GM19035 (cell line): ENCODE measurements at regions not wholly inside any gene's neighbourhood (a gene's known extent, or its start where the extent isn't known, plus 50 kb on each side); places are given as distances from the start of the nearest gene placed in this dataset.

ENCODE experiments used
- ATAC-seq: cut with Tn5 transposase; IDR thresholded peaks from one replicate; pipeline ENCODE4 v1.9.1; 2021; ENCODE audit not compliant: unreplicated experiment

DNA sequence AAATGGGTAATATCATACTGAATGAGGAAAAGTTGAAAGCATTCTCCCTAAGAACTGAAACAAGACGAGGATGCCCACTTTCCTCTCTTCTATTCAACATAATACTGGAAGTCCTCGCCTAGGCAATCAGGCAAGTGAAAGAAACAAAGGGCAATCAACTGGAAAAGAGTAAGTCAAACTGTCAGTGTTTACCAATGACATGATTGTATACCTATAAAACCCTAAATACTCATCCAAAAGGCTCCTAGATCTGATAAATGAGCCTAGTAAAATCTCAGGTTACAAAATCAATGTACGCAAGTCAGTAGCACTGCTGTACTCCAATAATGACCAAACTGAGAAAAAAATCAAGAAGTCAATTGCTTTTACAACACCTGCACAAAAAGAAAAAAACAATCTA is 575.8 kb upstream of the PRMT6 start:
- no peak for ATAC-seq

DNA sequence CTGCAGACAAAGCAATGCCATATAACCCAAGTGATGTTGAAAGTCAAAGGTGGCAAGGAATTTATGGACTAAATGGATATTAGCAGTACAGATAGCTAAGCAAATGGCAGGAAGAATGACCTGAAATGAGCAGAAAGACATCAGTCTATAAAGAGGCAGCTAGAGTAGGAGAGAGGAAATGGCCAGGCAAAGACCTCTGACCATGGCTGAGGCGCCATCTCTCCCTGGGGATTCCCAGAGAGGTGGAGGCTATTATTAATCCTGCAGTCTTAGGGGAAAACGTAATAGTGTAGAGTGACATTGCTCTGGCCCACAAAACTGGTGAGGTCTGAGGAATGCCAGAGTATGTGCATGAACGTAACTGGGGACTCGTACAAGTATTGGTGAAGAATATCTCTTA is 563.6 kb upstream of the PRMT6 start:
- no peak for ATAC-seq

DNA sequence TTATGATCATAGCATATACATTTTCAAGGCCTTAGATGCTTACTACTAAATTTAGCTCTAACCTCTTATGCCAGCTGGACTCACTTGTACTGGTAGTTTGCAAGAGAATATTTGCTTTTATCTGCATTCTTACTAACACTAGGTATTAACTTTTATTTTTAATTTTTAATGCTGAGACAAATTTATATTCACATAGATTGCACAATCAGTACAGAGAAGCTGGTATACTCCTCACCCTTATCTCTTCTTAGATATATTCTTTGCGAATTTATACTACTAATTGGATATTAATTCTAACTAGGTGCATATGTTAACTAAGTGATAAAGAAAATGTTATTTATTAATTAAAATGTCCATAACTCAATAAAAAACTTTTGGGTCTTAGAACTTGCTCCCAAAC is 561.8 kb upstream of the PRMT6 start:
- no peak for ATAC-seq

DNA sequence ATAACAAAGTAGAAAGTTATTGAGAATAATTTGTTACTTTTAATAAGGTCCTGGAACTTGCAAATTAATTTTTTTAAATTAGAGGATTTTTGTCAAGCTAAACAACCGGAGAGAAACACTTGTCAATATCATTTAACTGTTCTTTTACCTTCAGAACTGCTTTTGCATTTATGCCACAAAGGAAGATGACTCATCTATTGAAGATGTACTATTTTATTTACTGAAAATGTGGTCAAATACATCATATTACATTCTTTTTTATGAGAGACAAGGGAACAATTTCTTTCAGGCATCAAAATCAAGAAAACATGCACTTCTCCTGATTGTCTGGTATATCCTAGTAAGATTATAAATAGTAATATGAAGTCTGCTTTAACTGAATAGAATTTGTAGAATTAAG is 558.2 kb upstream of the PRMT6 start:
- ATAC-seq, result no peak

DNA sequence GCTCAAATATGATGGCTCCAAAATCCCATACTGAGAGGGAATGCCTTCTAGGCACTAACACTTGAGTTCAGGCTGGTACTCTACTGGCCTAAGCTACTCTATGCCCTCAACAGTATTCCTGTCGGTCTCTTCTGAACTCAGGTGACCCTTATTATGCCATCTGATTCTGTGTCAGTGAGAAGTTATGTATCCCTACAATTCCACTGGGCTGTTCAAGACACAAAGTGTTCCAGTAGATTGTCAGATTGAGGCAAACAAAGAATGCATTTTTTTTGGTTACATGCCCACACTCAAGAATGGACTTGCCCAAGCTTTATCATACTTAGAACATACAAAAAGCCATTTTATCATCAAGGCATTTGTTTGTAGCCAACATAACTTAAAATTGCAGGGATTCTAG is 553.8 kb upstream of the PRMT6 start:
- ATAC-seq, result no peak

DNA sequence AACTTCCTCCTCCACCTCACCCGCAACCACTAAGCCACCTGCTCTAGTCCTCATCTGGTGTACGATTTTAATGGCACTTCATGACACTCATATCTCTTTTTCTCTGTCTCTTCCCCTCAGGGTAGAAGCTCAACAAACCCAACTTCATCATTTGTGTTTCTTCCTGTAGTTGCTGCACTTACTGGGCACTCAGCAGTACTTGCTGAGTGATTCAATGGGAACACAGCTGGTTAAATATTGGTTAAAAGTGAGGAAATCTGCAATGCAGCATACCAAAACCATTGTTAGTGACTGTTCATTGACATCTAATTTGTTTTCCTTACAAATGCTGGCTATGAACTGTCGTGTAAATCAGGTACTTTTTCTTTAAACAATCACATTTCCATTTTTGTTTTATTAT is 541.1 kb upstream of the PRMT6 start:
- no peak for ATAC-seq

DNA sequence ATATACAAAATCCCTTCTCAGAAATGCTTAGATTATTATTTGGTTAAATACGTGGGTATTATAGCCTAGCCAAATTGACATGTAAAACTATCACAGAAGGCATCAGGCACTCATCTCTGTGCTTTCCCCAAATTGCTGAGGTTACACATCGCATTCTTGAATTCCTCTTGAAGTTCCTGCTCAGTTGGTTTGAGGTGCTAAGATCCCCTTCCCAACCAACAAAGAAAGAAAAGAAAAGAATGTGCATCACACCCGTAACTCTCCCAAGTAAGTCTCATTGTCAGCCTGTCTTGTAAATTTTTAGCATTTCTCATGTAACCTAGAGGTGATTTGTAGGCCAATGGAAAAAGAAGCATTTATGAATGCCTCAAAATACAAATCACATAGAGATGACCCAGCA is 539.2 kb upstream of the PRMT6 start:
- no peak for ATAC-seq

DNA sequence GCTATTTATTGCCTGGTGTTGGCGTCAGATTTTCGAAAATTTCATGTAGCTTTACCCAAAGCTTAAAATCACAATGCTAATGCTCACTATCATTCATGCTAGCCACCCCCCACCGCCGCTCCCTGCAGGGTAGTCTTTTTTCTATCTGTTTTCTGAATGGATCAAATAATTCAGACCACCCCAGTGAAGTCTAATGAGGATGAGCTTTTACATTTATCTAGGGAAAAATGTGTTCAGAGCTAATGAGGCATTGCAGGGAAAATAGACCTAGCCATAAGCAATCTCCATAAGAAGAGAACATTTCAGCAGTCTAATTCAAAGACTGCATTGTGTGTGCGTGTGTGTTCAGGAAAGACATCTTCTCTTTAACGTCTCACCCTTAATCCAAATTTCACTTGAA is 533.0 kb upstream of the PRMT6 start:
- no peak for ATAC-seq

DNA sequence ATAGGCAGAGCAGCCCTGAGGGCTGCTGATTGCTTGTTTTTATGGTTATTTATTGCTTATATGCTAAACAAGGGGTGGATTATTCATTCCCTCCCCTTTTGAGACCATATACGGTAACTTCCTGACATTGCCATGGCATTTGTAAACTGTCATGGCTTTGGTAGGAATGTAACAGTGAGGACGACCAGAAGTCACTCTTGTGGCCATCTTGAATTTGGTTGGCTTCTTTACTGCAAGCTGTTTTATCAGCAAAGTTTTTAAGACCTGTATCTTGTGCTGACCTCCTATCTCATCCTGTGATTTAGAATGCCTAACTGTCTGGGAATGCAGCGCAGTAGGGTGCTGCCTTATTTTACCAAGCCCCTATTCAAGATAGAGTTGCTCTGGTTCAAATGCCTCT is 531.8 kb upstream of the PRMT6 start:
- ATAC-seq, result no peak

DNA sequence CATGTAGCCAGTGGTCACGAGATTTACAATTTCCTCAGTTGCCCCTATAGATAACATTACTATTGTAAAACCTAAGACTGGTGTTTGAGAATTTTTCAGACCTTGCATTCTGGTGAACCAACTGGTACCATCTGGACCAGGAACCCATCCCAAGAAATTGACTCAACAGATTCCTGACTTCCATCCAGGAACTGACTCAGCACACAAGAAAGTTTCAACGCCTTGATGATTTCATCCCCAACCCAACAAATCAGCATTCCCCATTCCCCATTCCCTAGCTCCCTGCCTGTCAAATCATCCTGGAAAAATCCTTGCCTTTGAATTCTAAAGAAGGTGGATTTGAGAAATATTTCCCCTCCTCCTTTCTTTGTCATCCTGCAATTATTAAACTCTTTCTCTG is 529.8 kb upstream of the PRMT6 start:
- ATAC-seq, result no peak

DNA sequence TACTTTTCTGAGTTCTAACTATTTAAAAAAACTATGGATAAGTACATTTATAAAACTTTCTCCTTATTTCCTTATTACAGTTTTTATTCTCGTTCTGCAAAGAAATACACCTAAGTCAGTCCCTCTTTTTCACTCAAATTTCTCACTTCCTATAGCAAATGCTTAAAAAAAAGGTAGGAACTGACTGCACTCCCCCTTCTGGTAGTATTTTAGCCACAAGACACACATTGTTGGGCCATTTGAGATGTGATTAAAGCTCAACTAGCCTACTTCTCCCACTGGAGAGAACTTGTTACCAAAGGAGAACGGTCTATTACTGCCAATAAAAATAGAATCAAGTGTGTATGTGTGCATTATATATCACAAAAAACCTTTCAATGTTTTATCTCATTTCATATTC is 521.9 kb upstream of the PRMT6 start:
- no peak for ATAC-seq

DNA sequence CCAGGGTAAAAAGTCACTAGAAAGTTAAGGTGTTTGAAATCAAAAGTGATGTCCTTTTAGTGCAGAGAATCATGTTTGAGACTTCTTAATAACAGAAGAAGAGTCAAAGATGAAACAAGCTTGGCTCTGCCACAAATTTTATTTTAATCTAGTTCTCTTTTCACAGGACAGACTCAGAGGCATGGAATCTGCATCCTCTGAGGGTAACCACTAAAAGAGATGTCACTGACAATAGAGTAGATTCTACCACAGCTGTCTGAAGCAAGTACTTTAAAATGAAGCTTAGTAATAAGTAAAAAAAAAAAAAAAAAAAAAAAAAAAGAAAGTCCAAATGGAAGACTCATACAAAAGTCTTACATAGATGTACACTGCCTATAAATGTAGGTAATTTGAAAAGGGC is 519.7 kb upstream of the PRMT6 start:
- no peak for ATAC-seq

DNA sequence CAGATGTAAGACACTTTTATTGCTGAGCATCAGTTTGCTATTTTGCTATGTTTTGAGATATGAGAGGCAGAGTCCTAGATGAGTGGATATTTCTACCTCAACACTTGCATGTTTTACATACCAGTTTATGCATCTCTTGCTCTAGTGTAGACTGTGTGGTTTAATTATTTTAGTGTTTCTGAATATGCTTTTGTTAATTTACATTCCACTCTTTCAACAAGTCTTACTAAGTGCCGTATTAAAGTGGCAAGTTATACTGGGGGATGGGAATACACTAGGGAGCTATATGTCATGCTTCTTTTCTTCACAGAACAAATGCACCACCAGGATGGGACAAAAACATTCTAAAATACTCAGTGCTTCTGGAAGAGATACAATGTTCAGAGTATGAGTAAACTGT is 507.7 kb upstream of the PRMT6 start:
- no peak for ATAC-seq

DNA sequence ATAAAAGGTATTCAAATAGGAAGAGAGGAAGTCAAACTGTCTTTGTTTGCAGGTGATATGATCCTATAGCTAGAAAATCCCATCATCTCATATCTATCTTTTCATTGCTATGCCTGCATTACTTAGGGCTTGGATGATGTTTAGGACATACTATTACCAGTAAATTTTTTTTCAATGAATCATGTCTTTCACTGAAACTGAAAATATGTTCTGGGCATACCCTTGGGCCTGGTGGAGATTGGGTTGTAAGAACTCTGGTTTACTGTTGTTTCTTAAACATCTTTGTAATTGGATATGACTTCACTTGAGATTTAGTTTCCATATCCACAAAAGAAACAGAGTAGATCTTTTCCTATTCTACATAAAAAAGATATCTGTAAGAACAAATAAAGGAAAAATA is 502.2 kb upstream of the PRMT6 start:
- ATAC-seq, result no peak

DNA sequence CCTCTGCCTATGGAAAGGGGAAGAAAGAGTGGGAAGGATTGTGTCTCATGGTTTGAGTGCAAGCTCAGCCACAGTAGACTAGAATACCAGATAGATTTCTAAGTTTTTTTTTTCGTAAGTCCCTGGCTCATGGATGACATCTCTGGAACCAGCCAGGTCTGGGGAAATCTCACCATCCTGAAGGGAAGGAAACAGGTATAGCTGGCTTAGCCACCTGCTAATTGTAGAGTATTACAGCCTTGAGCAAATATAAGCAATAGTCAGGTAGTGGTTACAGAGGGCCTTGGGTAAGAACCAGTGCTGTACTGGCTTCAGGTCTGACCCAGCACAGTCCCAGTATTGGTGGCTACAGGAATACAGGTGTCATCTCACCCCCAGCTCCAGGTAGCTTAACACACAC is 500.9 kb upstream of the PRMT6 start:
- ATAC-seq, result no peak

DNA sequence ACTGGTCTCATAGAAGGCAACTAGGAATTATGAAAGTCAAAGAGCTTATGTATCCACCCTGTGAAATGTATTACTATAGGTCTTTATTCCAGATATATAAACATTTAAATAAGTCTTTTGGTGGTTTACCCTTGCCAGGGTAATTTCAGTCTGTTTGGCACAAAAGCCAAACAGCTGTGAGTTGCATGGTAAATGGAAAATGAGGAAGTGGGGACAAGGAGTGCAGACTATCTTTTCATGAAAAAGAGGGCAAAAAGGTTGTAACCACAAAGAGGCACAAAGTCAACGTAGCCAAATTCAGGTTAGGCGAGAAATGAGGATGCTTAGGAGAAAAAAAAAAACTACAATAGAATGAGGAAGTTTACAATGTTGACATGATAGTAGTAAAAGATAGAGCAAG is 492.3 kb upstream of the PRMT6 start:
- no peak for ATAC-seq

DNA sequence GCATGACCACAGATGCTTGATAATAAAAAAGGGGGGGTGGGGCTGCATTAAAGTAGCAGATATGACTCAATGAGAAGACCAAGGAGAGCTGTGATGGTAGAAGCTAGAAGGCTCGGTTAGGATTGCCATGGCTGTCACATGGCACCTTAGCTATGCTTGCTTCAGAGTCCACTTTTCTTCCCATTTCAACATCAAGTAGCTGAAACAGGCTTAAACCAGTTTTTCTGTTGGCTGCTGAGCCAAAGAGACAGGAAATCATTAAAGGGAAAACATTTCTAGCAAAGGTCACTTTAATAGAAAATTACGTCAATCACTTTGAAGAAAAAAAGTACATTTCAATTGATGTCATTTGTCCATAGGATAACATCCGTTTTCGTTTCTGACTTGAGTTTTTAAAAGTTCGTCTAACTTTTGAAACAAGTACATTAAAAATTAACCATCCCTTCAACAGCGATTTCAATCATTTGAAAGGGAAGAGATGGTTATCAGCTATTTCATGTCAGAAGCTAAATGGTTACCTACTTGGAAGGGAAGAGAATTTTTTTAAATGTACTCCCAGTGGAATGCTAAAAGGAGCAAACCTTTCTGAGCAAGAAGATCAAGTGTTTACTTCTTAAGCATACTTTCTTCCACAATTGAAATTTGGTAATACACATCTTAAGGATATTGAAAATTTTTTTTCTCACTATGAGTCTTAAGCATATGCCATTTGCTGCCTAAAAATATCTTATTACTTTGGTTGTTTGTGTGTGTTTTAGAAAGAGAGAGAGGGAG is 488.1 kb upstream of the PRMT6 start:
- no peak for ATAC-seq

DNA sequence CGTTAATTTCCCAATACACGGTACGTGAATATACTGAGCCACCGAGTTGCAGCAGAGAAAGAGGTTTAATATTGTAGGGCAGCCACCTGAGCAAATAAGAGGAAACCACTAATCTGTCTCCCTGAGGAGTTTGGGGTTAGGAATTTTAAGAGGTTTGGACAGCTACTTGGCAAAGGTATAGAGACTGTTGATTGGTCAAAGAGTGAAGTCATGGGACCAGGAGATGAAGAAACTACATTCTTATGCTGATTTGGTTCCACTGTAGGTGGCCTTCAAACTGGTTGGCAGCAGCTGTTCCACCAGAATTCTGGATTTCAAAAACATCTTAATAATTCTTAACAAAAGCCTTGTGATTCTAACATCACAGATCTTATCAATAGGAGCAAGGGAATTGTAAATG is 485.4 kb upstream of the PRMT6 start:
- ATAC-seq, result no peak

DNA sequence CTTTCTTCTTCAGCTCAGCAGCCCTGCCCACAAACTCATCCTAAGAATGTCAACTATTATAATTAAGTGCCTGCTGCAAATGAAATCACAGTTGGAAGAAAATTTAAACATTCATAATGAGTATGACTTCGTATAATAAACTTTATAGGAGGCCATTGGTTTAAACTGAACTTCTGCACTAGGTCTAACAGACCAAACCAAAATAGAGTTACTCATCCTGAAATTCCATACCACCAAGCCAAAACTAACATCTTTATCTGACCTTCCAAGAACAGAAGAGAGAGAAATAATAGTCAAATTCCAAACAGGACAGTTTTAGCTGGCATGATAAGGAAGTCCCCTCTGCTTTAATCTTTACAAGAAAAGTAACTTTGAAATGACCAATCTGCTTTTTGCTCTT is 472.4 kb upstream of the PRMT6 start:
- ATAC-seq, result no peak

DNA sequence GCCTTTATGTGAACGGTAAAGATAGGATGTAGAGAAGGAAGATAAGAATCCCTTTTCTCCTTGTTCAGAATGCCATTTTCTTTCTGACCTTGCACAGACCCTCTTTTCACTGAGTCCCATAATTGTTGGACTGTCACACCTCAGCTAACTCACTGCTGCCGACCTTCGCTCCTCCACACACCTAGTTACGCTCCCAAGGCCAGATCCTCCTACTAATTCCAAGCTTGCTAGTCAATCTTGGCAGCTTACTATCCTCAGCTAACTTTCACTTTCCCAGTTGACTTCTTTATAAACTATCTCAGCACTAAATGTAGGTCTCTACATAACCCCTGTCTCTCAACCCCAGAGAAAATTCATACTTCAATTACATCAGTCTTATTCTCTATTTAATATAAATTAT is 471.8 kb upstream of the PRMT6 start:
- ATAC-seq, result no peak

DNA sequence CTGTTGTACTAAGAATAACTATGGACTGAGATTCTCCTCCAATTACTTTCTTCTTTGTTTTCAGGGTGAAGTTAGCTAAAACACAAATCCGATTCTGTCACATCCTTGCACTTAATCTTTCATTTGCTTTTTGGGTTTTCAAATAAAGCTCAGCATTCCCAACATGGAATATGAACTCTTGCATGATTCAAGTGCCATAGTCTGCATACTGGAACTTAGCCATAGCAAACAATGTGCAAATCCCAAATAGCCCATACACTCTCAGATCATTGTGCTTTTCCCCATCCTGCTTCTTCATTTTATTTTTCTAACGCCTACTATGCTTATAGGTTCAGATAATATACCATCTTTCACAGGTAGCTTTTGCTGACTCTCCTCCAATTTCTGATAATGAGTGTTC is 455.8 kb upstream of the PRMT6 start:
- no peak for ATAC-seq

DNA sequence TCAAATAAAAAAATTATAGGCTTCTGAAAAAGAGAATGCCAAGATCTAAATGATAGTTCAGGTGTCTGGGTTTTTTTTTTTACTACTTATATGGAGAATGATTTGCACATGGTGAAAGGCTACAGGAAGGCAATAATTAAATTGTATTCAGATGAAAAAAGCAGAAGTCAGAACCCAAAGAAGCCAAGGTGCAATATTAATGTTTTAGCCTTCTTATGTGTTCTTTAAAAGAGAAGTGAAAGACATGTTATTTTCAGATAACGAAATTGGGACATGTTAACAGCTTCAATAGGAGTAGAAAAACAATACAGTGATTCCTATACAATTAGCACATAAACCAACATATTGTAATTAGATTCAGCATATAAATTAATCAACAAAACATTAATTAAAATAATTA is 452.9 kb upstream of the PRMT6 start:
- no peak for ATAC-seq

DNA sequence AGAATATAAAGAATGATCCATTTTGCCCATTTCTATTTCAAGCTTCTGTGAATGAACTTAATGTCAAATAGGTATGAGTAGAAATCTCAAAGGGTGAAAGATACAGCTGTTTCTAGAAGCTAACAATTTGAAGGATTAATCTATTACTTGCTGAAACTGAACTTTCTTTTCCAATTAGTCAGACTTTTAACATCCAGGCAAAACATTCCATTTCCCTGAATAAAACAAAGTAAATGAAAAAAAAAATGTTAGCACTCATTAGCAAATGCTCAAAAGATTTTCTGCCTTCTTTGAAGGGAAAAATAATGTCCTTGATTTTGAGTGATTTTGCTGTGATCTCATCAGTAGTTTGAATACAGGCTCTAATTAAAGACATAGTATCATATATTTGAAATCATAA is 447.6 kb upstream of the PRMT6 start:
- ATAC-seq, result no peak

DNA sequence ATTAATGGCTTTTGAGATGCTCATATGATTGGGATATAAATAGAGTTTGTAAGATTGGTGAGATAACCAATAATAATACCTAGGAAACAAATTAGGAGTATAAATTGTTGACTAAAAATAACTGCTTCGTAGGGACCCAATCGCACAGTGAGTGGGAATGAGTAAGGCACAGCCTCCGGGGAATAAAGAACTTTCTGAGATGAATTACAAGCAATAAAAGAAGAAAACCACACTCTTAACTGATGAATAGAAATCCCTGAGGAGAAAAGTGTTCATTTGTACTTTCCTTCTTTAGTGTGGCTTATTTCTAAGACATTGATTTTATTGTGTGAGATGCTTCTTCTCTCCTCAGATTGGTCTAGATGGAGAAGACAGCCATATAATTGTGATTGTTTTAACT is 443.4 kb upstream of the PRMT6 start:
- ATAC-seq, result no peak
